IgD-negative memory B cell (primary cell): ENCODE measurements at regions not wholly inside any gene's neighbourhood (a gene's known extent, or its start where the extent isn't known, plus 50 kb on each side); places are given as distances from the start of the nearest gene placed in this dataset.
"Not testable (repeated sequence)": the region's sequence is repeated elsewhere in the genome, so short reads cannot be mapped to it uniquely, and the experiment has no call there.

Experiments
- H3K27ac Mint-ChIP-seq, 3 donors: one replicate each; pipeline ENCODE4 v1.8.0; 2020 to 2022; ENCODE audit warnings: mild to moderate bottlenecking in 3 of 3, mixed read lengths in 3 of 3, moderate library complexity in 1 of 3
- H3K27me3 Mint-ChIP-seq: one replicate; pipeline ENCODE4 v1.8.0; 2021; ENCODE audit warnings: mixed read lengths
- H3K36me3 Mint-ChIP-seq: one replicate; pipeline ENCODE4 v1.8.0; 2020; ENCODE audit warnings: mild to moderate bottlenecking, mixed read lengths
- H3K4me1 Mint-ChIP-seq, 3 donors: one replicate each; pipeline ENCODE4 v1.8.0; 2020 to 2022; ENCODE audit warnings: mixed read lengths in 3 of 3, mild to moderate bottlenecking in 1 of 3
- H3K4me3 Mint-ChIP-seq, 4 donors: one replicate each; pipeline ENCODE4 v1.8.0; 2020 to 2022; ENCODE audit warnings: mild to moderate bottlenecking in 4 of 4, mixed read lengths in 4 of 4, moderate library complexity in 3 of 4
- H3K9me3 Mint-ChIP-seq, 3 donors: one replicate each; pipeline ENCODE4 v1.8.0; 2020 to 2021; ENCODE audit warnings: mixed read lengths in 3 of 3, mild to moderate bottlenecking in 1 of 3

DNA sequence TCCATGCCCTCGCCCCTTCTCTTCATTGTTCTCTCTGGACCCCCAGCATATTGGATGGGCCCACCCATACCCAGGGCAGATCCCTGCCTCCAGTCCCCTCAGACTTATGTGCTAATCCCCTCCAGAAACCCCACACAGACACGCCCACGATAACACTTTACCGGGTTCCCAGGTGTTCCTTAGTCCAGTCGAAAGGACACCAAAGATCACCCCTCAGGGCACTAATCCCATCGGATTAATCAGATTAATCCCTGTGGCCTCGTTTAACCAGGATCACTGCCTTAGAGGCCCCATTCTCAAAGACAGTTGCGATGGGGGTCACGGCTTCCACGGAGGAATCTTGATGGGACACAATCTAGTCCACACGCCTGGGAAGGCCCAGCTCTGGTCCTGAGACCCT lies 80.8 kb downstream of the SHANK2 start:
- H3K9me3 Mint-ChIP-seq: peaks cover 0 to 11% (median 7%) of the 10 kb centered on the region in 3 donors
- H3K27me3 Mint-ChIP-seq: no peaks in the 10 kb centered on the region
- no peak overlapping the region for H3K27ac Mint-ChIP-seq
- H3K36me3 Mint-ChIP-seq: no peaks in the 10 kb centered on the region
- H3K4me1 Mint-ChIP-seq: no peaks in the 10 kb centered on the region
- no peak overlapping the region for H3K4me3 Mint-ChIP-seq

GRCh38 chr11:71170624-71171423 lies 81.6 kb downstream of the SHANK2 start:
- no peak overlapping the region for H3K27ac Mint-ChIP-seq
- no peaks in the 10 kb centered on the region for H3K36me3 Mint-ChIP-seq
- peaks cover 0 to 5% (median 5%) of the 10 kb centered on the region in 3 donors for H3K9me3 Mint-ChIP-seq
- H3K4me3 Mint-ChIP-seq: no peak overlapping the region
- H3K4me1 Mint-ChIP-seq: no peaks in the 10 kb centered on the region
- H3K27me3 Mint-ChIP-seq: no peaks in the 10 kb centered on the region

DNA sequence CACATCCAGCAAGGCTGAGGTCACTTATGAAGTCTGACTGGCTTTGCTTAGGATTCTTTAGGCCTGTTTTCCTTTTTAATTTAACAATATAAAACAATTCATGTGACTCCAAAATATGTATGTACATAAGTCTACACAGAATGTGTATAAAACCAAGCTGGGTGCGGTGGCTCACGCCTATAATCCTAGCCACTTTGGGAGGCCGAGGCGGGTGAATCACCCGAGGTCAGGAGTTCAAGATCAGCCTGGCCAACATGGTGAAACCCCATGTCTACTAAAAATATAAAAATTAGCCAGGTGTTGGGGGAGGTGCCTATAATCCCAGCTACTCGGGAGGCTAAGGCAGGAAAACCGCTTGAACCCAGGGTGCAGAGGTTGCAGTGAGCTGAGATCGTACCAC lies 83.1 kb downstream of the SHANK2 start:
- Mint-ChIP-seq H3K4me1 (no peaks in the 10 kb centered on the region), H3K27me3 (no peaks in the 10 kb centered on the region), H3K27ac (no peak overlapping the region), H3K9me3 (no peaks in the 10 kb centered on the region), H3K4me3 (no peak overlapping the region), H3K36me3 (no peaks in the 10 kb centered on the region)

GRCh38 chr11:71167814-71168213 lies 84.6 kb downstream of the SHANK2 start:
- H3K36me3 Mint-ChIP-seq, H3K4me3 Mint-ChIP-seq, H3K4me1 Mint-ChIP-seq, H3K27me3 Mint-ChIP-seq, H3K9me3 Mint-ChIP-seq, H3K27ac Mint-ChIP-seq: not testable (repeated sequence)

DNA sequence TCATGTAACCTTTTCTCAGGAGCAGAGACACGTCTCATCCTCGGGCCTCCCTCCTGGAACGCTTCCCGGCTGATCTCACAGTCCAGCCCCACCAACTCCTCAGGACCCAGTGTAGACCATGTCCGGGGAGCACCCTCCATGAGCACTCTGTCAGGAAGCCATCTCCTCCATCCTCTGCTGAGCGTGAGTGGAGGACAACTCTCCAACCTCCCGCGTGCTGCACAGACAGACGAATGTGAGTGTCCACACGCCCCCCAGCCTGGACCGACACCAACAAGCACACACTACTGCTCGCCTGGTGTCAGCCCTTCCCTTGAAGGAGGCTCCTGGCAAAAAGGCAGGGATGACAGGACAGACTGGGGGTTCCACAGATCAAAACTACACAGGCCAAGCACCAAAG lies 86.6 kb downstream of the SHANK2 start:
- Mint-ChIP-seq H3K4me1 (no peaks in the 10 kb centered on the region), H3K36me3 (no peaks in the 10 kb centered on the region), H3K27me3 (peaks cover 4% of the 10 kb centered on the region), H3K27ac (no peak overlapping the region), H3K4me3 (no peak overlapping the region), H3K9me3 (no peaks in the 10 kb centered on the region)

DNA sequence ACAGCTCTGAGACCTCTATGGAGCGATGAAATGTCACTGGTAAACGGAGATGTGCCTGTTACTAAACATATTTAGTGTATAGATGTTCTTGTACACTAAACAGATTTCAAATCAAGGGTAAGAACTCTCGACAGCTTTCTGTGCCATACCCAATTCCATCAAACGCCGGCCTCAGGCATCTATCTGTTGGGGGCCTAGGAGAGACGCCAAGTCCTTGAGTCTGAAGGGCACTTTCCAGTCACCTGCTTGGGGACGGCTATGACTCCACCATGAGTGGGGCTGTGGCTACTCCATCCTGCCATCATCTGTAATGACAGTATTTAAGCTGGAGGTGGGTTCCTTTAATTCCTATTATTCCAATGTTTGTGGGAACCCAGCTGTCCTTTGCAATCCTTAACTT lies 87.8 kb downstream of the SHANK2 start:
- Mint-ChIP-seq H3K27me3 (peaks cover 4% of the 10 kb centered on the region), H3K27ac (peak overlapping the region in 1 of 3 donors; percentile 85), H3K9me3 (no peaks in the 10 kb centered on the region), H3K4me1 (no peaks in the 10 kb centered on the region), H3K36me3 (no peaks in the 10 kb centered on the region), H3K4me3 (no peak overlapping the region)

- H3K27me3 Mint-ChIP-seq: peaks cover 4% of the 10 kb centered on the region
- H3K36me3 Mint-ChIP-seq: no peaks in the 10 kb centered on the region
- H3K4me1 Mint-ChIP-seq: no peaks in the 10 kb centered on the region
- H3K9me3 Mint-ChIP-seq: no peaks in the 10 kb centered on the region
- H3K4me3 Mint-ChIP-seq: no peak overlapping the region
- no peak overlapping the region for H3K27ac Mint-ChIP-seq
Observed at GRCh38 chr11:71164186-71164585, 88.2 kb downstream of the SHANK2 start.

DNA sequence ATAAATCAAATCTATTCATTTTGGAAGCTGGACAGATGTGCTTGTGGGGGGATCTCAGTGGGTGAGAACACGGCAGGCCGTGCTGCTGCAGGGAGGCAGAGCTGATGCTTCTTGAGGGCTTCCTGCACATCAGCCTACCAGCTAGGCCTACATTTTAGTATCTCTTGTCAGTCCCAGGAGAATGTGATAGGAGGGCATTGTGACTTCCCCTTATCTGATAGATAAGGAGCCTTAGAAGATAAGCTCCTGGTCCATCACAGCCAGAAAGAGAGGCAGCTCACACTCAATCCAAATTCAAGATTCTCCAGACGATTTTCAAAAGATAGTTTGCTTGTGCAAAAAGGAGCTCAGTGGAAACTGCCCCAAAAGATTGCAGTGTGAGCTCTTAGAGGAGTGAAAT lies 89.0 kb downstream of the SHANK2 start:
- no peak overlapping the region for H3K27ac Mint-ChIP-seq
- no peaks in the 10 kb centered on the region for H3K9me3 Mint-ChIP-seq
- no peaks in the 10 kb centered on the region for H3K36me3 Mint-ChIP-seq
- H3K4me3 Mint-ChIP-seq: no peak overlapping the region
- H3K4me1 Mint-ChIP-seq: no peaks in the 10 kb centered on the region
- H3K27me3 Mint-ChIP-seq: peaks cover 4% of the 10 kb centered on the region

- H3K36me3 Mint-ChIP-seq: no peaks in the 10 kb centered on the region
Observed at GRCh38 chr11:71158936-71159335, 93.4 kb downstream of the SHANK2 start.

DNA sequence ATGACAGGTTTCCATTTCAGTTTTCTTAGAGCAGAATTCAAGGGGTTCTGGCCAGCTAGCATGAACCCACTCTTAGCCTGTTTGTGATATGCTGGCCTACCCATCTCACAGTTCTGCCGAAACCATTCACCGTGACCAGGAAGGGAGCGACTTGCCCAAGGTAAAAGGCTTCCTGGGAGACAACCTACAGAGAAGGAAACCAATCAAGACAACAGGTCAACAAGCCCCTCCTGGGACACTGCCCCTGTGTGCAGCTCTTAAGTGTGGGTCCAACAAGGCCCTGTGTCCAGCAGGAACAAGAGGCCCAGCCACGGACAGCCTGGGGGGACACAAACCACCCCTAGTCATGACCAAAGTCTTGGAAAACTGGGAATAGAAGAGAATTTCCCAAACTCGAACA lies 94.7 kb downstream of the SHANK2 start:
- not testable (repeated sequence) for H3K36me3 Mint-ChIP-seq, H3K27ac Mint-ChIP-seq, H3K4me1 Mint-ChIP-seq, H3K4me3 Mint-ChIP-seq, H3K9me3 Mint-ChIP-seq
- peaks cover 22% of the 10 kb centered on the region for H3K27me3 Mint-ChIP-seq

More at GRCh38 chr11:71158936-71159335, 93.4 kb downstream of the SHANK2 start:
- Mint-ChIP-seq H3K27me3 (peaks cover 14% of the 10 kb centered on the region), H3K4me3 (no peak overlapping the region), H3K4me1 (peaks cover 0 to 2% (median 0%) of the 10 kb centered on the region in 3 donors), H3K9me3 (no peaks in the 10 kb centered on the region), H3K27ac (no peak overlapping the region)

DNA sequence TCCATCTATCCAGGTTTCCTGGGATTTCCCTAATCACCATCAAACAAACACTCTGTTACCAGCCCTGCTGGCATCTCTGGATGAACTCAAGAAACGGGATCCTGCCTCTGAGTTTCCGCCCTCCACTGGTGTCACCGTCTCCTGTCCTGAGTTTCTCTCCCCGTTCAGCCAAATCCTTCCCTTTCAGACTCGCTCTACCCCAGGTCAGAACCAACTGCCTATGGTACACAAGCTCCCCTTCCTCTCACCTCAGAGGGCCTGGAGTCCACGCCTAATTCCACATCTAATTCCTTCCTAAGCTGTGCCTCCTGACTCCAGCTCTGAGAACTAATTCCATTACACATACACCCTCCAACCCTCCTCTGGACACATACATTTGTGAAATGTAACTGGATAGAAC lies 96.1 kb downstream of the SHANK2 start:
- peaks cover 28% of the 10 kb centered on the region for H3K27me3 Mint-ChIP-seq
- peaks cover 0 to 2% (median 0%) of the 10 kb centered on the region in 3 donors for H3K4me1 Mint-ChIP-seq
- no peak overlapping the region for H3K27ac Mint-ChIP-seq
- no peaks in the 10 kb centered on the region for H3K36me3 Mint-ChIP-seq
- H3K4me3 Mint-ChIP-seq: no peak overlapping the region
- peaks cover 0 to 2% (median 0%) of the 10 kb centered on the region in 3 donors for H3K9me3 Mint-ChIP-seq

DNA sequence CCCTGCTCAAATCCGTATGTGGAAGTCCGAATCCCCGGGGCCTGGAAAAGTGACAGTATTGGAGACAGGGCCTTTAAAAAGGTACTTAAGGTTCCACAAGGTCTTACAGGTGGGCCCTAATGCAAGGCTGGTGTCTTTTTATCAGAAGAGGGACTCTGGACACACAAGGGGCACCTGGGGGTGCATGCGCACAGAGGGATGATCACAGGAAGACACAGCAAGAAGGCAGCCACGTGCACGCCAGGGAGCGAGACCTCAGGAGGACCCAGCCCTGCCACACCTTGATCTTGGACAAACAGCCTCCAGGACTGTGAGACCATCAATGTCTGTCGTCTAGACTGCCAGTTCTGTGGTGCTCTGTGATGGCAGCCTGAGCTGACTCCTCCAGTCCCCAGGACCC lies 96.5 kb downstream of the SHANK2 start:
- Mint-ChIP-seq H3K27ac (no peak overlapping the region), H3K36me3 (no peaks in the 10 kb centered on the region), H3K4me3 (no peak overlapping the region), H3K9me3 (peaks cover 0 to 2% (median 0%) of the 10 kb centered on the region in 3 donors), H3K4me1 (peaks cover 0 to 2% (median 0%) of the 10 kb centered on the region in 3 donors), H3K27me3 (peaks cover 26% of the 10 kb centered on the region)

DNA sequence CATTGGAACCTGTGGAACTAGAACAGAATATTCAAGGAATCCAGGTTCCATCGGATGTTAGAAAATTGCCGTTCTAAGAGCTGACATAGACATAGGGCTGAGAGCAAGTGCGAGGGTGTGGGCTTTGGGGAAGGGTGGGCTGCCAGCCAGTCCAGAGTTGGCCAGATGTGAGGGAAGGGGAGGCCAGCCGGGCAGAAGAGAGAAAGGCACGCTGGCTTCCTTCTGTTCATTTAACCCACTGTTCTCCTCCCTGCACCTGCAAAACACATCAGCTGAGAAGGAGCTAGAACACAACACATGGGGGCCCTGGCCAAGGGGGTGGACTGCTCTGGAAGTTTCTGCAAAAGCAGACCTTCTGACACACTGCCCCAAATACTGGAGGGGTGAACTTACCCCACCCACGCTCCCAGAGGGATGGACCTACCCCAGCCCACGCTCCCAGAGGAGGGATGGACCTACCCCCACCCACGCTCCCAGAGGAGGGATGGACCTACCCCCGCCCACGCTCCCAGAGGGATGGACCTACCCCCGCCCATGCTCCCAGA lies 98.0 kb downstream of the SHANK2 start:
- peaks cover 0 to 2% (median 0%) of the 10 kb centered on the region in 3 donors for H3K4me1 Mint-ChIP-seq
- H3K27ac Mint-ChIP-seq: no peak overlapping the region
- no peak overlapping the region for H3K4me3 Mint-ChIP-seq
- H3K27me3 Mint-ChIP-seq: peaks cover 26% of the 10 kb centered on the region
- H3K9me3 Mint-ChIP-seq: peaks cover 0 to 3% (median 0%) of the 10 kb centered on the region in 3 donors
- H3K36me3 Mint-ChIP-seq: no peaks in the 10 kb centered on the region

GRCh38 chr11:71153005-71153390 lies 99.4 kb downstream of the SHANK2 start:
- H3K27ac Mint-ChIP-seq: no peak overlapping the region
- peak overlapping the region in 1 of 4 donors; percentile 9 for H3K4me3 Mint-ChIP-seq
- peaks cover 0 to 10% (median 0%) of the 10 kb centered on the region in 3 donors for H3K9me3 Mint-ChIP-seq
- peaks cover 26% of the 10 kb centered on the region for H3K27me3 Mint-ChIP-seq
- no peaks in the 10 kb centered on the region for H3K36me3 Mint-ChIP-seq
- peaks cover 0 to 2% (median 0%) of the 10 kb centered on the region in 3 donors for H3K4me1 Mint-ChIP-seq

DNA sequence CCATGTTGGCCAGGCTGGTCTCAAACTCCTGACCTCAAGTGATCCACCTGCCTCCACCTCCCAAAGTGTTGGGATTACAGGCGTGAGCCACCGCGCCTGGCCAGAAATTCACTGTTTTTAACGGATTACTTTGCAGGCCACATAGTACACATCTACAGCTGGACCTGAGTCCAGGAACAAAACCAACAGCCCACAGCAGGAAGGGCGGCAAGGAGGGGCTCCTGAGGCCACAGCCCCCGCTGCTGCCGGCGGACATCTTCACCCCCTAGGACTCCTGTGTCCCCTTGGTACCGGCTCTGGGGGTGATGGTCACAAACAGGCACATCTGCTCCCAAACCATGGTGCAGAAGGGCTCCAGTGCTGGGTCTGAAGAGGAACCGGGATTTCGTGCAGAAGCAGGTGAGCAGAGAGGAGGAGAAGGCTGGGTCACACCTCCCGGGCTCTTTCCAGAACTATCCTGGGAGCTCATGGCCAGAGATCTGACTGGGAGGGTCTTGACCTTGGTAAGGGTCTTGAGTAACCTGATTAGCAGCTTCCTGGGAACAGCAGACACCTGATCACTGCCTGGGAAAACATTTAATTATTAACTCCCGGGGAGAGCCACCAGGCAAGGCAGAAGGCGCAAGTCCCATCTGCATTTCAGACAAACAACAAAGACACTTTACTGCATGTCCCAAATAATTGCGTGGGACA lies 99.9 kb downstream of the SHANK2 start:
- H3K4me3 Mint-ChIP-seq: peak overlapping the region in 1 of 4 donors; percentile 9
- H3K4me1 Mint-ChIP-seq, H3K27ac Mint-ChIP-seq, H3K9me3 Mint-ChIP-seq, H3K36me3 Mint-ChIP-seq: not testable (repeated sequence)
- peaks cover 26% of the 10 kb centered on the region for H3K27me3 Mint-ChIP-seq
